GM12891 (cell line): ENCODE measurements at regions not wholly inside any gene's neighbourhood (a gene's known extent, or its start where the extent isn't known, plus 50 kb on each side); places are given as distances from the start of the nearest gene placed in this dataset.
A peak's percentile ranks its signal among the peaks of the same experiment; 100 is the strongest.
"Not testable (repeated sequence)": the region's sequence is repeated elsewhere in the genome, so short reads cannot be mapped to it uniquely, and the experiment has no call there.

ENCODE experiments used
- DNase-seq: peaks from one replicate; pipeline ENCODE4 v3.0.0; 2011; ENCODE audit warnings: low spot score; ENCODE audit not compliant: insufficient read length
- FAIRE-seq: peaks from 2 replicates; lab custom pipeline; 2011; peaks lifted over from hg19 to GRCh38; lab: Jason Lieb, UNC
- PAX5 ChIP-seq: IDR thresholded peaks from 2 replicates; pipeline ENCODE4 v1.6.1; 2011; ENCODE audit warnings: low read length, moderate library complexity, mild to moderate bottlenecking; ENCODE audit not compliant: insufficient read depth, severe bottlenecking
- POLR2A ChIP-seq: IDR thresholded peaks from 2 replicates; pipeline ENCODE4 v1.6.1; 2011; ENCODE audit warnings: low read depth, low read length, control low read depth
- POLR2AphosphoS5 ChIP-seq: IDR thresholded peaks from 2 replicates; pipeline ENCODE4 v1.6.1; 2011; ENCODE audit warnings: low read depth, low read length, control low read depth
- POU2F2 ChIP-seq: IDR thresholded peaks from 2 replicates; pipeline ENCODE4 v1.6.1; 2011; ENCODE audit warnings: low read depth, mild to moderate bottlenecking, control low read depth, low read length, moderate library complexity
- SPI1 ChIP-seq: IDR thresholded peaks from 2 replicates; pipeline ENCODE4 v1.6.1; 2011; ENCODE audit warnings: low read depth, low read length, control low read depth
- TAF1 ChIP-seq: IDR thresholded peaks from 2 replicates; pipeline ENCODE4 v1.6.1; 2011; ENCODE audit warnings: low read depth, low read length, control low read depth

DNA sequence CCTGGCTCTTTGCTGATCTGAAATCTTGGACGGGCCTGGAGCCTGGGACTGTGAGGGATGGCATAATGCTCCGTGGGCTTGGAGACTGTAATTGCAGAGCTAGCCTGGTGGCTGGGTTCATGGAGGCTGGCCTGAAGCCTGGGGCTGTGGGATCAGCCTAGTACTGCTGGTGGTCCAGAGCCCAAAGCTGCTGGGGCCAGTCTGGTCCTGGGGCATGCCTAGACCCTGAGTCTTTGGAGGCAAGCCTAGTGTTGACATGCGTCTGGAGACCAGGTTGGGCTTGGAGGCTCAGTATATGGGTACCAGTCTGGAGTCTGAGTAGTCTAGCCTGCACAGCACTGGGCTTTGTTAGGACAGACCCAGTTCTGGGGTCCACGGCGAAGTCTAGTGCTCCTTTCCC is 172.0 kb upstream of the ZC4H2 start:
- DNase-seq (no peak), FAIRE-seq (no peak)
- TF ChIP-seq TAF1 = no peak
- TF ChIP-seq SPI1 = no peak
- no peak for TF ChIP-seq POU2F2
- no peak for TF ChIP-seq POLR2AphosphoS5
- no peak for TF ChIP-seq PAX5
- TF ChIP-seq POLR2A = no peak

DNA sequence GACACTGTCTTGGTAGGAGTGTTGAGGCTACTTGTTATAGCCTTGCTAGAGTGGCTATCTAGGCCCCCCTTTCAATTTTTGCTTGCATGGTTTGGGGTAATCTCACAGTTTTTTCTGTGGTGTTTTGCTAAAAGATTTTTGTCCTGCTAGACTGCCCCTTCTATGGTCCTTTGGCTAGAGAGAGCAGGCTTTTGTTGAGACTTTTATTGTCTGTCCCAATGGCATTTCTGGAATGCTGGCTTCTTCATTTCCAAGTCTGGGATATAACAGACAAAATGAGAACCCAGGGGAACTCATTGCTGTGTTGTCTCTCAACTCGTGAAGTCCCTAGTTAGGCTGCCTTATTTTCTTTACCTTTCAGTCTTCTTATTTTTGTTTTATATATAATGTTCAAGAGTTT is 160.2 kb upstream of the ZC4H2 start:
- TF ChIP-seq PAX5 = no peak
- no peak for TF ChIP-seq POLR2A
- TF ChIP-seq SPI1 = no peak
- no peak for TF ChIP-seq POU2F2
- no peak for TF ChIP-seq TAF1
- no peak for TF ChIP-seq POLR2AphosphoS5
- DNase-seq (no peak), FAIRE-seq (no peak)

- no peak for DNase-seq
- TF ChIP-seq SPI1 = no peak
- TF ChIP-seq POU2F2 = no peak
- TF ChIP-seq POLR2A = no peak
- no peak for TF ChIP-seq TAF1
- no peak for TF ChIP-seq PAX5
- TF ChIP-seq POLR2AphosphoS5 = no peak
These were observed 151.6 kb upstream of the ZC4H2 start for GRCh38 chrX:65127842-65128241.

GRCh38 chrX:65098851-65099250 is 122.6 kb upstream of the ZC4H2 start:
- TF ChIP-seq POLR2A (no peak), POU2F2 (no peak), TAF1 (no peak), PAX5 (no peak), POLR2AphosphoS5 (no peak), SPI1 (no peak)
- no peak for FAIRE-seq
- no peak for DNase-seq

More at GRCh38 chrX:65127842-65128241, 151.6 kb upstream of the ZC4H2 start:
- FAIRE-seq = no peak

GRCh38 chrX:65093658-65094057 is 117.4 kb upstream of the ZC4H2 start:
- no peak for TF ChIP-seq PAX5
- TF ChIP-seq POLR2A = no peak
- no peak for TF ChIP-seq POLR2AphosphoS5
- TF ChIP-seq TAF1 = no peak
- no peak for TF ChIP-seq SPI1
- no peak for TF ChIP-seq POU2F2
- FAIRE-seq = no peak
- no peak for DNase-seq

GRCh38 chrX:65073233-65073632 is 97.0 kb upstream of the ZC4H2 start:
- TF ChIP-seq POLR2AphosphoS5 = no peak
- no peak for TF ChIP-seq PAX5
- no peak for TF ChIP-seq POLR2A
- TF ChIP-seq SPI1 = no peak
- no peak for TF ChIP-seq TAF1
- TF ChIP-seq POU2F2 = no peak
- no peak for FAIRE-seq
- DNase-seq = no peak

DNA sequence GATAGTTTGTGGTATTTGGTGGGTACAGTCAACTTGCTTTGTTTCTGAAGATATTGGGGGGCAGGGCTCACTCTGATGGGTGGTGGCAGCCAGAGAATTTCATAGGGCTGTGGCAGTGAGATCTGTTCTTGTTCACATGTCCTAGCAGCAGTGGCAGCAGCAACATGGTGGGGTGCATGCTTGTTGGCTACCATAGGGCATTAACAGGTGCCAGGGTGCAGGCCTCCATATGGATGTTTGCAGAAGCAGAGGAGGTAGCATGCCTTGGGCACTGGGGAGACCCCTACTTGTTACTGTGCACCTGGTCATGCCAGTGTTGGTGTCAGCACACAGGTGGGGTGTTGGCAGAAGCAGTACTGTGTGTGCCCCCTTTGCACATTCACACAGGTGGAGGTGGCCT is 96.3 kb upstream of the ZC4H2 start:
- TF ChIP-seq POU2F2 (no peak), SPI1 (no peak), POLR2AphosphoS5 (no peak), POLR2A (no peak), PAX5 (no peak), TAF1 (no peak)
- FAIRE-seq (no peak), DNase-seq (no peak)

- DNase-seq, FAIRE-seq: not testable (repeated sequence)
These were observed 82.4 kb upstream of the ZC4H2 start for GRCh38 chrX:65058626-65059025.

DNA sequence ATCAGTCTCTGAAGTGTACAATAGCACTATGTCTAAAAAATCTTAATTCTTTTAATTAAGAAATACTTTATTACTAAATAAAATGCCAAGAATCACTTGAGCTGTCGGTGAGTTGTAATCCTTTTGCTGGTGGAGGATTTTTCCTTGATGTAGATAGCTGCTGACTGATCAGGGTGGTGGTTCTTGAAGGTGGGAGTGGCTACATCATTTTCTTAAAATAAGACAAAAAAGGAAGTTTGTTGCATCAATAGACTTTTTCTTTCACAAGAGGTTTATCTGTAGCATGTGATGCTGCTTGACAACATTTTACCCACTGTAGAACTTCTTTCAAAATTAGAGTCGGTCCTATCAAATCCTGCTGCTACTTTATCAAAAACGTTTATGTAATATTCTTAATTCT is 68.8 kb upstream of the ZC4H2 start:
- no peak for DNase-seq

DNA sequence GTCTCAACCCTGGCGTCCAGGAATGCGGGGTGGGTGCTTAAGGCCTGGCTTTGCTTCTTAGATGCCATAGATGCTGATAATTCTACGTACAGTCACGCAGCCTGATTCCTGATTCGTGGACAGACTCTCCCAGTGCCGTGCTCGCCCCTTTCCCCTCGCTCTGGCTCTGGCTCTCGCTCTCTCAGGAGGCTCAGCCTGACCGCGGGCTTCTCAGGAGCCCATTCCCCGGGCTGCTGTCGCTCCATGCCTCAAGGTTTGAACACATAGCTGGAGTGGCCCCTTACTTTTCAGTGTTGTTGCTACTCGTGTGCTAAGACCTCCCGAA is 59.2 kb upstream of the ZC4H2 start:
- DNase-seq (peak; percentile 1), FAIRE-seq (peak; percentile 86)
- TF ChIP-seq PAX5 (no peak), SPI1 (no peak), POLR2AphosphoS5 (no peak), POU2F2 (no peak), POLR2A (no peak), TAF1 (no peak)

More for the DNA sequence above, 68.8 kb upstream of the ZC4H2 start:
- no peak for FAIRE-seq
- no peak for TF ChIP-seq SPI1
